NCI-H128 (cell line): ENCODE measurements at regions not wholly inside any gene's neighbourhood (a gene's known extent, or its start where the extent isn't known, plus 50 kb on each side); places are given as distances from the start of the nearest gene placed in this dataset.

Source experiments
- DNase-seq: peaks from one replicate; lab custom pipeline; 2025; ENCODE audit not compliant: unreplicated experiment; lab: John Stamatoyannopoulos, UW

DNA sequence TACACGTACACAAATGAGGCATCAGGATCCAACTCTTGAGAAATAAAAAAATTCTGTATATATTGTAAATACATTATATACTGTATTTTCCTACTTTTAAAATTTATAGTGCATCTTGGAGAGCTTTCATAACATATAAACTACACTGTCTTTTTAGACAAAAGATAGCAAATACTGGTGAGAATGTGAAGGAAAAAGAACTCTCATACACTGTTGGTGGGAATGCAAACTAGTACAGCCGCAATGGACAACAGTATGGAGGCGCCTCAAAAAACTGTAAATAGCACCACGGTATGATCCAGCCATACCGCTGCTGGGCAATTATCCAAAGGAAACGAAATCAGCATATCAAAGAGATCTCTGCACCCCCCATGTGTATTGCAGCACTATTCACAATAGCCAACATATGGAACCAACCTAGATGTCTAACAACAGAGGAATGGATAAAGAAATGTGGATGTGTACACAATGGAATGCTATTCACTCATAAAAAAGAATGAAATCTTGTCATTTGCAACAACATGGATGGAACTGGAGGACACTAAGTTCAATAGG is 292.4 kb downstream of the EFNB2 start:
- no peak for DNase-seq

DNA sequence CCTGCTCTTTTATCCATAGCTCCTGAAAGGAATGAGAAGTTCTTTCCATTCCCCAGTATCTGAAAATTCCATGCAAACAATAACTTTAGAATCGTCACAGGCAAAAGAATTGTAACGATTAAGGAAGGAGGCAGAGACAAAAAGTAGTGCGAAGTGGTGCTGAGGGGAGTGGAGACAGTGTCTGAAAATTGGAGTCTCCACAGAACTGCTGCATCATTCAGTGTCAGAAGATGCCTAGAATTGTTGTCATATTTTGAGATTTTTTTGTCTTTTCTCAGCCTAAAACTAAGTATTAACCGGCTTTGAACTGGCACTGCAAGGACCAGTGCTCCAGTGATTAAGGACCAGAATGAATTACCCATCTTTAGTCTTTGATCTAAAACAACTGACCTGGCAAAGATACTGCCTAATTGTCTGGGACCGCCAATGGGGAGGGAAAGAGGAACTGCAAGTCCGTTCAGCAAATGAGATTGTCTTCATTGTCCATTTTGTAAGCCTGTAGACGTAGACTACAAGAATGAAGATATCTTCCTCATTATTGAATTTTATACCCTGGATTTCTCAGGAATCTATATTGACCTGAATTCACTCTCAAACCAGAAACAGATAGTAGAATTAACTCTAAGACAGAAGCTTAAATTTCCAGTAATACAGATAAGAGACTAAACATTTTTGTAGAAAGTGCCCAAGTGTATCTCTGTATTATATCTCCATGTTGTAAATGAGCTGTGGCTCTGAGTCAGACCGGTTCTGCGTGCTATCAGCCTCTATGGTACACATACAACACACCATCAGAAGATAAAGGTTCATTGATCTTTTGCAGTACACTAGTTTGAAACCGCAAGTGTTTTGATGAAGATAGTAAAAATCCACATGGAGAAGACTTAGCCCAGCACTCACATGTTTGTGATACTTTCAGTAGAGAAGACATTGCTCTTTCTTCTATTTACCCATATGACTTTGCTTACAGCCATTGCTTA is 293.2 kb downstream of the EFNB2 start:
- no peak for DNase-seq

DNA sequence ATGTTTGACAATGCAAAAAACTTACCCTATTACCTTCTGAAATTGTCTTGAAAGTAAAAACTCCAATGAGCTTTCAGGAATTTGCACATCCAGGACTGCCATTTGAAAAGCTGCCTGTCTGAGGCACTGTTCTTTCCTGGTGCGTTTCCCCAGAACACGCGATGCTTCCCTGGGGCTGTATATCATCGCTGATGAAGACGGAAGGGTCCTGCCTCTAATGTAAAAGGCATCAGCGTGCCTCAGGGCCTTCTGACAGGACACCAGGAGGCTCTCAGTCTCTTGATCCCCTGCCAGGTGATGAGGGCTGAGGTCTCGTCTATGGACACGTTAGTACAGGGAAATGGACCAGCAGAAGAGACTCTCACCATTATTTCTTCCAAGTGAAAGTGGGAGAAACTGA is 296.8 kb downstream of the EFNB2 start:
- DNase-seq = no peak

DNA sequence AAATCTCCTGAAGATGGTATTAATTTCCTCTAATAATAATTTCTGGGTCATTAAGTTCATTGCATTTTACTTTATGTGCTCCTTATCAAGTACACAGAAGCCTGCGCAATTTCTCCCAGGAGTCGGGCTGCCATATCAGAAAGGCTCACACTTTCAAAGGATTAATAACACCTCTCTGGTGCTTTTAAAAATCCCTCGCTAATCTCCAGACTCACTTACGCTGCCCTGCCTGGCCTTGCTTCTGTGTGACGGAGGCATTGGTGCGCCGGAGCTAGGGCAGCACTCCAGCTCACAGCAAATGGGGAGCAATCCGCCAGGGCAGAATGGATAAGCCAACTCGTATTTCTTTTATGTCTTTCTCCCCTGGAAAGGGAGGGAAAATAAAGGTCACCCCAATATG is 300.8 kb downstream of the EFNB2 start:
- no peak for DNase-seq

DNA sequence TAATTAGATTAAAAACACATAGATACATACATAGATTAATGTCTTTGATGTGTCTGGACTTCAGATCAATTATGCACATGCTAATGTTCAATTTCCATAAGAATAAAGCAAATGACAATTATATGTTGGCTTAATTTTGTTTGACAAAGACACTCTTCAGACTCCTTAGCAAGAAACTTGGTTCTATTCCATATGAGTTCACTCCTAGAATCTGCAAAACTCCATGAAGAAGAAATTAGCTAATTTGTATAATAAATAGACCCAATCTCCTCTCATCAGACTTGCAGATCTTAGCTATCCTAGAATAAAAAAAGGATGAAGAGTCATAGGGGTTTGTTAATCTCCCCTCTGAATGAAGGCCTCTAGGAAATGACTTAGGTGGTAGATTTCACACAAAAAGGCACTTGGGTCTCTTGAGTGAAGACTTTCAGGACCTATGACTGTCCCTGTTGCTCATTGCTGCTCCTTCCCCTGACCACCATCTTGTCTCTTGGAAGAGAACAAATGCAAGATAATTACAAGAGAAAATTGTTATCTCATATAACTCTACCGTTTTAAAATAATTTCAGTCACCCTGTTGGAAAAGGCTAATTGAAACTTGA is 302.2 kb downstream of the EFNB2 start:
- no peak for DNase-seq

DNA sequence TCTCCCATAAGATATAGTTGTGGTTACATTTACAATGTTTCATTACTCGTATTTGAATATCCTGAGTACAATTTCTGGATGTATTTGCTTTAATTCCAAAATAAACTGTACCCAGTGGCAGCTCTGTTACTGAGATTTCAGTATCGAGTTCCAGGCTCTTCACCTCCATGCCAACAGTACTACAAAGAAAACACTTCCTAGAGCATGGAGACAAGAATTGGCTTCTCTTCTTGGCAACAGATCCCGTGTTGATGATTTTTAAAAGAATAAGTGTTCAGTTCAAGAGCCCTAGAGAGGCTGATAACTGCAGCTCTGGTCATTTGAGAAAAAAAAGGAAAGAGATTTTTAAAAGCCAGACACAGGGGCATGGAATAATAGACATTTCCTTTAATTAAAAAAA is 302.8 kb downstream of the EFNB2 start:
- peak; percentile 8 for DNase-seq

DNA sequence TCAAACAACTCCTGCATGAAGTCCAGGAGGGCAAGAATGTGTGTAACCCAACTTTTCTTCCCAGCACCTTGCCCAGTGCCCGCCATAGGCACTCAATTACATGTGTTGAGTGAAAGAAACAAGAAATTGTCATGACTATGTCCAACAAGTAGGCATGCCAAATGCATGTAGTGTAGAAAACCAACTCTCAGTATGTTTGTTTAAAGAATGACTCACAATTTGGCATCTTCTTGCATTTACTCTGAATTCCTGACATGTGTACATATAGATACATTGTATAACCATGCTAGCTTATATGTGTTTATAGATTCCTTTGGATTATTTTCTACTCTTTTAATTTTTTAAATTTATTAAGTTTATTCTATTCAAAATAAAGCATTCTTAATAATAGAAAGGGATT is 305.0 kb downstream of the EFNB2 start:
- DNase-seq = no peak

DNA sequence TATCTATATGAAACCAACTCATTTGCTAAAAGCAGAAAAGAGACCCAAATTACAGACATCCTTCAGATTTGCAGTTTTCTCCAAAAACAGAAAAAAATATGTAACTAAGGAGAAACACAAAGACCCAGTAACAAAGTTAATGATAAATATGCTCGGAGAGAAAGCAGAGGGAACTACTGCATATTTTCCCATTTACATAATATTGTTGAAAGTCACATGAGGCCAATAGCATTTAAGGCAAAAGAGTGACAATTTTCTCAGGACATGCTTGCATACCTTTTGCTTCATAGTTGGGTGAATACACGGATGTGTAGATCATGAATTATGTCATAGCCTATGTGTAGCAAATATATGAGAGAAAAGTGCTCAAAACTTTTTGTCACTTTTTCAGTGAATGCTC is 310.3 kb downstream of the EFNB2 start:
- DNase-seq = no peak

DNA sequence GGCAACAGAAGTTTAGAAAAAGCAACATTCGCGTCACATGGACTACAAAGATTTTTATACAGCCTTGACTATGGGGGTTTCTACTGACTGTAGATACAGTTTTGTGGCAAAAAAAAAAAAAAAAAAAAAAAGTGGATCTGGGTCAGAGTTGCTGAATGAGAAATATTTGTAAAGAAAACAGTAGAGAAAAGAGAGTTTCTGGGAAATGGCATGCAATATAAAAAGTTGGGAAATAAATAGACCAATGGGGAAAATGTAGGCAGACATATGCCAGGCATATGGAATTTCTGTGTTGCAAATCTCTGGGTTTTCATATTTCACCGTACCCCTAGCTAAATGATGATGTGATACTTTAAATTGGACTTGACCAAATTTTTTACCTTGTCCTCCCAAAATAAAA is 315.3 kb downstream of the EFNB2 start:
- no peak for DNase-seq

DNA sequence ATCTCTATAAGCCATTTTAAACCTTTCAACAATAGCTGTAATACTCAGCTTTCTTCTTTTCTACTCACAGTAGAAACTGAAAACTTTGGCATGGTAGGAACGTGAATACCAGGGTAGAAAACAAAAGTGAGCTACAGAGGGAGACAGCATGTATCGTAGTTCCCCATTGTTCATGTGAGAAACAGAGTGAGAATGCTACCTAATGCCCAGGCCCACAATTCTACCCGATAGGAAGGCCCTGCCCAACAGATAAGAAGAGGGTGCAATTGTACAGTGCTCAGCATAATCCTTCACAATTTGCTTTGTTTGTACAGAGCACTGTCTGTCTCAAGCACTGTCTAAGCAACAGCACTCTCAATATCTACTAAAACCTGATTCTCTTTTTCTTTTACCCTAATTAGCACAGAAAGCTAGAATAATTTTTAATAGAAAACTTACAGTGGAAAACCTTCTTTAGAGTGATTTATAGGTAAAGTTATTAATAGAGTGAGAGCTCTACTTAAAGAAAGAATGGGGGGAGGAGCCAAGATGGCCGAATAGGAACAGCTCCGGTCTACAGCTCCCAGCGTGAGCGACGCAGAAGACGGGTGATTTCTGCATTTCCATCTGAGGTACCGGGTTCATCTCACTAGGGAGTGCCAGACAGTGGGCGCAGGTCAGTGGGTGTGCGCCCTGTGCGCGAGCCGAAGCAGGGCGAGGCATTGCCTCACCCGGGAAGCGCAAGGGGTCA is 322.3 kb downstream of the EFNB2 start:
- no peak for DNase-seq

DNA sequence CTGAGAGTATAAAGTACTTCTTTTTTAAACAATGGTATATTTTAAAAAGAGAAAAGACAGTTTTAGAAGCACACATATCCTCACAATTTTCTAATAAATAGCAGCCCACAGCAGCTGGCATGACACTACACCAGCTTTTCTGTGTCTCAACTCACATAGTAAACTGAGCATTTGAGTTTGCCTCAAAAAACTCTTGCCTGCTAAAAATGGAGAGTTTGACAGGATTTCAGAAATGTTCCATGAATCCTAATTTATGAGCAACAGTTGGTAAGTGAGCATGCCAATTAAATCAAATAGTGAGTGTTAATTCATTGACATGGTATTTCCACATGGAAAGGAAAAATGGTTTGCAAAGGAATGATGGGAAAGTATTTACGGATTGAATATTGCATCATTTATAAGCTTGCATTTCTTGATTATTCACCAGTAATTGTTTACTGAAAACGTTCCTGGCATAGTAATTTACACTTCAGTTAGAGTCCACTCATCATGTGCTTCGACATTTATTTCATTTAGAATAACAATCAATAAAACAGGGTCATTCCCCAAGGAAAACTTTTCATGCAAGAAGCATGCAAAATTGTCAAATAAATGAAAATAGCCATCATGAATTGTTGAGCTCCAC is 323.0 kb downstream of the EFNB2 start:
- no peak for DNase-seq

DNA sequence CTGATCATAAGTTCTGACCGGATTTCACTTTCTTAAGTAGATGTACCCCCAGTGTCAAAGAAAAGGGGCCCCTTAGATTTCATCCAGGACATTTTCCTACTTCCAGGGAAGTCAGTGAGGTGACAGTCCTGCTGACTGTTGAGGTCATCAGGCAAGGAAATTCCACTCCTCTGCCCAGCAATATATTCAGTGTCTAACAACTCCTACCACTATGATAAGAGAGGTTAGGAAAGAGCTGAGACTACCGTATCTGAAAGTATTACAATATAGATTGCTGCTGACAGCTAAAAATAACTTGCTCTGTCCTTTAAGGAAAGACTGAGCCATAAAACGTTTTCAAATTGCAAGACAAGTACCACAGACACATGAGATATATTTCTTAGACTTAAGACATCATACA is 325.1 kb downstream of the EFNB2 start:
- DNase-seq = no peak

DNA sequence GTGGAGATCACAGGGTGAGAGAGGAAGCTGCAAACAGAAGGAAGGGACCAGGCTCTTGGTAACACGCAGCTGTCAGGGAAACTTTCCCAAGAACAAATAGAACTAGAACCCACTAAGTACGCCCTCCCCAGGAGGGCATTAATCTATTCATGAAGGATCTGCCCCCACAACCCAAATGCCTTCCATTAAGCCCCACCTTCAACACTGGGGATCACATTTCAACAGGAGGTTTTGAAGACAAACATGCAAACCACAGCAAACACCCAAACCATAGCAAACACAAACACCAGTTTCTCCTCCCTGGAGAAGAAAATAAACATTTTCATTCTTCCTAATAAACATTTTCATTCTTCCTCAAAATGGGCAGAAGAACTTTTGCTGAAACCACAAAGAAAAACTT is 329.6 kb downstream of the EFNB2 start:
- no peak for DNase-seq

DNA sequence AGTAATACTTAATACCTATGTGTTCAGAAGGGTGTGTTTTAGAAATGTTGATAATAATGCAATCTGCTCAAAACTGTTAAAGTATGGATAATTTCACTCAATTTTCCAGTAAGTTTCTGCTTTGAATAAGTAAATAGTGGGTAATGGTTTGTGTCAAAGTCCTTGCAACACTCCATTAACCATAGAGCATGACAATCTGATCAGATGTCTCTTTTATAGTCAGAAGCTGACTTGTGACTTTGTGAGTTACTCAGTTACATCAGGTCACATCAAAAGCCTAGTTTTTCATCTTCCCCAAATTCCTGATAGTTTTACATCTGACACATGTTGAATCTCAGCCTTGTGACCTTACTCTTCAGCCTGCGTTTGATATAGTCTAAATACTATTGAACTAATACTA is 338.0 kb downstream of the EFNB2 start:
- DNase-seq = no peak

DNA sequence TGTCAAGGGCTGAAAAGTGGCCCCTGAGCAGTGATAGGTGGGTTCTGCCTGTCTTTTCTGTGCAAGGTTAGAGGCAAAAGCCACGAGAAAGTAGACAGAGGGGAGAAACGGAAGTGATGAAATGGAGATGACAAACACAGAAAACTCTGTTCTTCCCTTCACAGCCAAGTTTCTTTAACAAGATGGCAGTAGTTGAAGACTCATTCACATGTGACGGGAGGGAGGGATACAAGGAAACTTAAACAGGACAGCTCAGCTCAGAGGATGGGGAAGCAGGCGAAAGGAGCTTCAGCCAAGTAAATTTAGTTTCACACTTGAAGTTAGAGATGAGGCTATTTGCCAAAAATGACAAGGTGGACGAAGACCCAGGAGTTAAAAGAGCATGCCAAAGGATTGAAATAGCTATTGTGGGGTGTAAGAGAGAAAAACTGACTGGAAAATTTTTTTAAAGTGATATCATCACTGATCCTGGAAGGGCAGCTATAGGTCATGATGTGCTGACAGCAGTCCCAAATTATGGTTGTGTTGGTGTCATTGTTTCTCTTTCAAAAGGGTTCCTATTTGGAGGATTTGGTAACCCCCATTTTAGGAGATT is 347.9 kb downstream of the EFNB2 start:
- DNase-seq = no peak

DNA sequence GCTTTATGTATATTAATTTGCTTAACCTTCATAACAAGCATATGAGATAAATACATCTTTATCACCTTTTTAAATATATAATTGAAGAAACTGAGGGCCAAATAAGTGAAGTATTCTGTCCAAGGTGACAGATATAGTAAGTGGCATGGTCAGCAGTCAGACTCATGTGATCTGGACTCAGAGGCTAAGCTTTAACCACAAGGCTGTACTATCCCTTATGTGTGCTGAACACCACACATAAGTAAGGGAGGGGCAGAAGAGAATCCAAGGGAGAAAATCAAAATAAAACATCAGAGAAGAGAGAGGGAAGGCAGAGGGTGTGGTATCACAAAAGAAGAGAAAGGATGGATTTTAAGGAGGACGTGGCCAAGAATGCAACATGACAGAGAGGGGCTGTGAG is 348.4 kb downstream of the EFNB2 start:
- DNase-seq = no peak

DNA sequence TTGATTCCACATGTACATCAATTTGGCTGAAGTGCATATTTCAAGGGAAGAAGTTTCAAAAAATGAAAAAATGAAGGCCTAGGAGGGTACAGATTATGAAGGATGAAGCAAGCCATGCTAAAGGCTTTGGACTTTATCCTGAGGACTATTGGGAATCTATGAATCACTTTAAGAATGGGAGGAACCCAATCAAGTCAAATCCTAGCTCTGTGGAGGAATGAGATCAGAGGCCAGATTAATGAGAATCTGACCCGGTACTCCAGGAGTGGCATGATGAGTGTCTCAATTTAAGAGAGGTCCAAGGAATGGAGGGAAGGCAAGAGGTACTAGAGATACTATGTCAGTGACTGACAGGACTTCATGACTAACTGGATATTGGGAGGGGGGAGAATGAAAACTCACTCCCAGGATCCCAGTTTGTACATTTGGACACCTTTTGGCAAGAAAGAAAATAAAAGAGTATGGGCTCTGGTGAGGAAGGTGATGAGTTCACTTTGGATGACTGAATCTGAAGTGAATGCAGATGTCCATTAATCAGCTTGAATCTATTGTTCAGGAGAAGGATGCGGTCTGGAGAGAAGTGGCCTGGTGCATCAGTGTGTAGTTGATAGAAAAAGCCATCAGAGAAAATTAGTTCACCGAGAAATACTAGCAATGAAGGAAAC is 349.0 kb downstream of the EFNB2 start:
- no peak for DNase-seq

DNA sequence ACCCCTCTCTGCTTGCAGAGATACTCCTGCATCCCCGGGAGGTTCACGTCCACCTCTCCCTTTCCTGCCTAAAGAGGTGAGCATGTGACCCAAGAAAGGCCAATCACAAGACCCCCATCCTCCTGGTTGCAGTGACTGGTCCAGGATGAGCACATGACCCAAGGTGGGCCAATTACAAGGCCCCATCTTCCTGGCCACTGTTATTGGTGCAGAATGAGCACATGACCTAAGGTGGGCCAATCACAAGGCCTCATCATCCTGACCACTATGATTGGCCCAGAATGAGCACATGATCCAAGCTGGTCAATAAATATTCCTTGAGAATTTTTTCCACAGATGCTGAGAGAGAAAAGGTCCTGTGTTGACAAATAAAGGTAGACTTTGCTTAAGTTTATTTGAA is 350.7 kb downstream of the EFNB2 start:
- DNase-seq = no peak

DNA sequence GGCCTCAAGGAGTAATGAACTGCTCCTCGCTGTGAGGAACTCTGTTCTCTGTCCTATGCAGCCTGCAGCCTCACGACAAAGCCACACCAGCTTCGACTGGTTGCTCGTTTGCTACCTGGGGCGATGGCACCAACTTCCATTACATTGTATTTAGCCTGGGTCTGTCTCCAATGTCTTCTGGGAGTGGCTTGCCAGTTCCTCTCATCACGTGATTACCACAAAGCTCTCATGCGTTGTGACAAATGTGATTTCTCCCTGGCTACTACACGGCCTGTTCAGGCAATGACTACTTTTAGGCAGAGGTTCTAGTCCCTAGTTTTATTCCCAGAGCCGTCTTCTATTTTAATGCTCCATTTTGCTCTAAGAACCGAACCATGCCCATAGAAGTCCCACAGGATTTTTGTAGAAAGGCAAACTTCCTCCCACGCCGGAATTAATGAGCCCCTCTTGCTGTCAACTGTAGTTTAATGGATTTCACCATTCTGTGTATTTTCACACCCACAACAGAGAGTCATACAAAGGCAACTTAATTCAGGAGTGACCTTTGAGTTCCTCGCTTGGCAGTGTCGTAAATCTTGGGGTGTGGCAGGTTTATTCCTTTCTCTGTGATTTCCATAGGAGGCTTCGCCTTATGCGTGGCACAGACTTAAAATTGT is 351.9 kb downstream of the EFNB2 start:
- no peak for DNase-seq

DNA sequence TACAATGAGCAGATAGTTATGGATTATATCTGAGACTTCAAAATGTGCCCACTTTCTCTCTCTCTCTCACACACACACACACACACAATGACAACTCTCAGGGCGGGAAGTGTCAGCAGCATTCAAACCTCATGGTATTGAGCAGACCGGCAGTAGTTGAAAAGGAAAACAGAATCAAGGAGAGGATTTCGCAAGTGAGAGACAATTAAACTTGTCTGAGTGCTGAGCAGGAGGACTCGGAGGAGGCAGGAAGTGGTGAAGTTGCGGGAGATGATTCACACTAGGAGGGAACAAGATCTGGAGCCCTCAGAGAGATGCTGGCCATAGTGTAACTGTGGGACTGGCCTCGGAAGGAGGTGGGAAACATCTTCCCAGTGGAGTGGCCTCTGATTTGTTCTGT is 353.1 kb downstream of the EFNB2 start:
- no peak for DNase-seq
